IgD-negative memory B cell (primary cell): ENCODE measurements at regions not wholly inside any gene's neighbourhood (a gene's known extent, or its start where the extent isn't known, plus 50 kb on each side); places are given as distances from the start of the nearest gene placed in this dataset.

ENCODE experiments used
- H3K27ac Mint-ChIP-seq, 3 donors: one replicate each; pipeline ENCODE4 v1.8.0; 2020 to 2022; ENCODE audit warnings: mild to moderate bottlenecking in 3 of 3, mixed read lengths in 3 of 3, moderate library complexity in 1 of 3
- H3K27me3 Mint-ChIP-seq: one replicate; pipeline ENCODE4 v1.8.0; 2021; ENCODE audit warnings: mixed read lengths
- H3K36me3 Mint-ChIP-seq: one replicate; pipeline ENCODE4 v1.8.0; 2020; ENCODE audit warnings: mild to moderate bottlenecking, mixed read lengths
- H3K4me1 Mint-ChIP-seq, 3 donors: one replicate each; pipeline ENCODE4 v1.8.0; 2020 to 2022; ENCODE audit warnings: mixed read lengths in 3 of 3, mild to moderate bottlenecking in 1 of 3
- H3K4me3 Mint-ChIP-seq, 4 donors: one replicate each; pipeline ENCODE4 v1.8.0; 2020 to 2022; ENCODE audit warnings: mild to moderate bottlenecking in 4 of 4, mixed read lengths in 4 of 4, moderate library complexity in 3 of 4
- H3K9me3 Mint-ChIP-seq, 3 donors: one replicate each; pipeline ENCODE4 v1.8.0; 2020 to 2021; ENCODE audit warnings: mixed read lengths in 3 of 3, mild to moderate bottlenecking in 1 of 3

DNA sequence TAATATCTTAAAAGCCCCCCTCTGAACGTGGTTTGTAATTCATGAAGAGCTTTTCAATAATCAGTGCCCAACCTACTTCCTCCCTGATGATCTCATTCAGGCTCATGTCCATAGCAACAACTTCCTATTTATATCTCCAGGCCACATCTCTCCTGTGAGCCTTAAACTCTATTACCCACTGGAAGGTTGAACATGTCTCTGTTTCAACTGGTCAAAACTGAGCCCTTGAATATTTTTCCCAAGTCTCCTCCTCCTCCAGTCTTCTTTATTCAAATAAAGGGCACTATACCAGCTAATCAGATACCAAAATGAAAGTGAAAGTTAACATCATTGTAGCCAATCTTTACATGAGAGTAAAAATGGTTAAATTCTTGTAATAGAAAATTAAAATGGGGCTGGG, 63.7 kb upstream of the ITGA4 start:
- Mint-ChIP-seq H3K9me3 (peaks cover 0 to 2% (median 0%) of the 10 kb centered on the region in 3 donors), H3K27ac (peak overlapping the region in 2 of 3 donors; percentile 84 to 95), H3K4me3 (peak overlapping the region in 3 of 4 donors; percentile 42 to 88 (median 50))

DNA sequence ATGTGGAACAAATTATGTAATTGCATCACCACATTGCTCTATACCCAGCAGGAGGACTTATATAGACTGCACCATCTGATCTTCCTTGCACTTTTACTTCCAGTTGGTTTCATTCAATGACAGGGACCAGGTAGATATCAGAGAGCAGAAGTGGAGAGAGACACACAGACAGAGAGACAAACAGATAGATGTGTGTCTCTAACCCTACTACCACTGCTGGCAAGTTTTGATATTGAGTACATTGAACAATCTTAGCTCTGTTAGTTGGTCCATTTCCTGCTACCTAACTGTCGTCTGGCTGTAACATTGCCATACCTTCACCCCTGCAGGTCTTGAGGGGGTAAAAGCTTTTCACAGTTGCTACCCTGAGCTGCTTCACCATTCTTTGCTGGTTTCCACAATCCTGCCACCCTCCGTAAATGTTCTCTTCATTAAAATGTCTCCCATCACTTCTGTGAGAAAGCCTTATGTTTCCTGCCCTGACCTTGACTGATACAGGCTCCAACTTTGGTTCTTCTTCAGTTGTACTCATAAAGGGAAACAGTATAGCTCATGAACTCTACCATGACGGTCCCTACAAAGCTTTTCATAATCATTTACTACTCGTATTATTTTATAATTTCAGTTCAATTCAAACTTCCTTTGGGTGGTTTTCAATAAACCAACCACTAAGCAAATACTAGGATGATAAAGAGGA, 62.3 kb upstream of the ITGA4 start:
- Mint-ChIP-seq H3K27ac (peak overlapping the region in 2 of 3 donors; percentile 8 to 95), H3K9me3 (peaks cover 0 to 2% (median 0%) of the 10 kb centered on the region in 3 donors), H3K27me3 (no peaks in the 10 kb centered on the region), H3K36me3 (no peaks in the 10 kb centered on the region), H3K4me1 (peaks cover 23 to 30% (median 25%) of the 10 kb centered on the region in 3 donors), H3K4me3 (peak overlapping the region in 1 of 4 donors; percentile 77)

More for the DNA sequence above, 63.7 kb upstream of the ITGA4 start:
- peaks cover 21 to 28% (median 23%) of the 10 kb centered on the region in 3 donors for H3K4me1 Mint-ChIP-seq
- no peaks in the 10 kb centered on the region for H3K27me3 Mint-ChIP-seq
- no peaks in the 10 kb centered on the region for H3K36me3 Mint-ChIP-seq

DNA sequence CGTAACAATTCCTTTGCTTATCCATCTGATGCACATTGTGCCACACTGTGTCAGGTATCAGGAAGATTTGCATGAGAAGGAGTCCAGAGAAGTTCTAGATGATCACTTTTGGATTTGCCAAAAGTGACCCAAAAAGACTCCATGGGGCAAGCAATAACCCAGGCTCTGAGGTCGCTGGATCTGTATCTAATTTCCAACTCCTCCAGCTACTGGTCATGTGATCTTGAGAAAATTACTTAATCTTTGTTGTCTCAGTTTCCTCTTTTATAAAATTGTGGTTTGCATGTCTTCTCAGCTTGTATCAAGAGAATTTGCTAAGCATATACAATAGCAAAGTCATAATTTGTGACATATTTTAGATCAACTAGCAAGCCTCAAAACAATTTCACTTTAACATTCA, 61.3 kb upstream of the ITGA4 start:
- Mint-ChIP-seq H3K4me1 (peaks cover 23 to 30% (median 25%) of the 10 kb centered on the region in 3 donors), H3K27me3 (no peaks in the 10 kb centered on the region), H3K27ac (no peak overlapping the region), H3K9me3 (peaks cover 0 to 2% (median 0%) of the 10 kb centered on the region in 3 donors), H3K36me3 (no peaks in the 10 kb centered on the region), H3K4me3 (no peak overlapping the region)

DNA sequence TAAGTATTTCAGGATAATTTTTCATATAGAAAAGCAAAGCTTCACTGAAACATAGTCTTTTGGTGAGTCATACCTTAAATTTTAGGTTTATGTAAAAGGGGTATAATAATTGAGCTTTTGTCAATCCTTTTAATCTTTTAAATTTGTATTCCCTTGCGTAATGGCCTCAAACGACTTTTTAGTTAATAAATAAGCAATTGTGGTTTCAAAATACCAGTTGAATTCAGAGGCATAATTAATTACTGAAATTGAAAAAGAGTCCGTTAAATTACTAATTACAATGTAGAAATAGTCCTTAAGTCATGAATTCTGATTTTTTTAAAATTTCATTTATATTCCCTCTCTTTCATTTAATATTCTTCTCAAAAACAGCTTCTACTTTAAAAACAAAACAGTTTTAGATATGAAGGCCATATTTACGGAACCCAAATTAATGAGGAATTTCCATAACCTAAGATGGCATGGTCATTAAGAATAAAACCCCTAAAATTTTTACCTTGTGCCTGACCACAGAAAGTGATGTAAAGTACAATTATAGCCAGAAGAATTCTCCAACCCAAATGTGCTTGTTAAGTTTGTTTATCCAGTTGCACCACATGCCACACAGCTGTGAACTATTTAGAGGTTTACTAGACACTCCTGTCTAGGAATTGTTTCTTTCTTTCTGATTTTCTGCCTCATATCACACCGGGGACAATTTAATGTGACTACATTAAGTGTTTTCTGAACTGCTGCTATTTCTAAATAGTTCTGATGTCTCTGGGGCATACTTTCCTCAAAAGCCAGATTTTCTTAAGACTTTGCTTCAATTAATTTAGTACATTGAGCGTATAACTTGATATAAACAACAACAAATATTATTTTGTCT, 60.7 kb upstream of the ITGA4 start:
- Mint-ChIP-seq H3K36me3 (no peaks in the 10 kb centered on the region), H3K4me3 (no peak overlapping the region), H3K4me1 (peaks cover 23 to 30% (median 25%) of the 10 kb centered on the region in 3 donors), H3K27ac (peak overlapping the region in 1 of 3 donors; percentile 2), H3K9me3 (peaks cover 0 to 2% (median 0%) of the 10 kb centered on the region in 3 donors), H3K27me3 (no peaks in the 10 kb centered on the region)

DNA sequence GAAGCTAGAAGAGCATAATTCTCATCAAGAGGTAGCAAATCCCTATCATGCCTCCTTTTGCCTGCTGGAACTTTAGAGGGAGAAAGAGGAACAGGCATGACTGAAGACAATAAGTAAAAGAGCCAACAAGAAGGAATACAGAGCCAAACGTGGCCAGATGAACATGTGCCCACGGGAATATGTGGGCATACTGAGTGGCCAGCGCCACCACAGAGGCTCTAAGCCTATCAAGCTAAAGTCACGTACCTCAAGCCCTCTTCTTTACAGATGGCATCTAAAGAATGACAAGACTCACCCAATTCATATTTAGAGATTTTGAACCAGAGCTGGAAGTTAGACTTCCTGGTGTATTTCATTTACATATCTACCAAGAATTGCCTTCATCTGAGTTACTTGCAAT, 59.9 kb upstream of the ITGA4 start:
- Mint-ChIP-seq H3K27ac (peak overlapping the region in 1 of 3 donors; percentile 2), H3K36me3 (no peaks in the 10 kb centered on the region), H3K9me3 (peaks cover 0 to 2% (median 0%) of the 10 kb centered on the region in 3 donors), H3K4me1 (peaks cover 19 to 29% (median 23%) of the 10 kb centered on the region in 3 donors), H3K4me3 (no peak overlapping the region), H3K27me3 (no peaks in the 10 kb centered on the region)

DNA sequence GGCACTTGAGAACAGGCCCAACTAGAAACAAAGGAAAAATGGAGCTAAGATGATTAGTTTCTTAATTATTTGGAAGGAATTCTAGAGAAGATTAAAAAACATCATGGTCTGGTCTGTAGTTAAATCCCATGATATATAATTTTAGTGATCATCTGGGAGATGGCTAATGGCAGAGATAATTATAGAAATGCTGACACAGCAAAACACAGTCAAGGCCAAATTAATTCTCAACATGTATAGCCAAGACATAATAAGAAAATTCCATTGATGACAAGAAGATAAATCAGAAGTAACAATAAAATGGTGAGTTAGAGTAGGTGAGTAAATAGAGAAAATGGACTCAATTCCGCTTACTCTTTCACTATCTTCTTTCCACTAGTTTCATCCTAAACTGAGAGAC, 59.2 kb upstream of the ITGA4 start:
- peaks cover 19 to 29% (median 28%) of the 10 kb centered on the region in 3 donors for H3K4me1 Mint-ChIP-seq
- no peak overlapping the region for H3K27ac Mint-ChIP-seq
- no peaks in the 10 kb centered on the region for H3K36me3 Mint-ChIP-seq
- H3K27me3 Mint-ChIP-seq, result no peaks in the 10 kb centered on the region
- H3K9me3 Mint-ChIP-seq, result peaks cover 0 to 2% (median 0%) of the 10 kb centered on the region in 3 donors
- no peak overlapping the region for H3K4me3 Mint-ChIP-seq

DNA sequence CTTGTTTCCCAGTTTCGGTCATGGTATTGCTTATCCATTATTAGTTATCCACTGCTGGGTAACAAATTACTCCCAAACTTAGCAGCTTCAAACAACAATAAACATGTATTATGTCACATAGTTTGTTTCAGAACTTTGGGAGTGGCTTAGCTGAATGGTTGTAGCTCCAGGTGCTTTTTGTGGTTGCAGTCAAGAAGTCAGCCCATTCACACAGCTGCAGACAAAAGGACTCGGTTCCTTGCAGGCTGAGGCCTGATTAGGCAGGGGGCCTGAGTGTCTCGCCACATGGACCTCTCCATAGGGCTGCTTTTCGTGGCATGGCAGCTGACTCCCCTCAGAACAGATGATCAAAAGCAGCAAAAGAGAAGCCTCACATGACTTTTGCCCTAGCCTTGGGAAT, 58.2 kb upstream of the ITGA4 start:
- Mint-ChIP-seq H3K27ac (no peak overlapping the region), H3K27me3 (no peaks in the 10 kb centered on the region), H3K4me1 (peaks cover 15 to 28% (median 24%) of the 10 kb centered on the region in 3 donors), H3K4me3 (no peak overlapping the region), H3K36me3 (no peaks in the 10 kb centered on the region), H3K9me3 (peaks cover 0 to 2% (median 0%) of the 10 kb centered on the region in 3 donors)

DNA sequence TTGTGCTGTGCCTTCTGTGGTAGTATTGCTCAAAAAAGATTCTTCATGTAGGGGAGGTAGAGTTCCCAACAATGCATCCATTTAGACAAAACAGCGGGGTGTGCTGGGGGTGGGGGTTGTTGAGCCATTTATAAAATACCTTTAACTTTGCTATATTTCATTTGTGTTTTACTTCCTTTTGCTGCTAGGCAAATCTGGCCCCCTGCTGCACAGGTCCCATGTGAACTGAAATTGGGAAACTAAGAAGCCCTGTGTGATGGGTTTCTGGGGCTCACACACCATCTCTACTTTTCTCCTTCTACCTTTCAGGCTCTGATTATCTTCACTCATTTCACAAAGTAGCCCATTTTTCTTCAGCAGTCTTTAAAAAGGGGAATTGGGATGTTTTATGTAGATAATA, 52.7 kb upstream of the ITGA4 start:
- Mint-ChIP-seq H3K36me3 (no peaks in the 10 kb centered on the region), H3K4me3 (peak overlapping the region in 2 of 4 donors; percentile 67 to 72), H3K27ac (peak overlapping the region in 1 of 3 donors; percentile 11)

DNA sequence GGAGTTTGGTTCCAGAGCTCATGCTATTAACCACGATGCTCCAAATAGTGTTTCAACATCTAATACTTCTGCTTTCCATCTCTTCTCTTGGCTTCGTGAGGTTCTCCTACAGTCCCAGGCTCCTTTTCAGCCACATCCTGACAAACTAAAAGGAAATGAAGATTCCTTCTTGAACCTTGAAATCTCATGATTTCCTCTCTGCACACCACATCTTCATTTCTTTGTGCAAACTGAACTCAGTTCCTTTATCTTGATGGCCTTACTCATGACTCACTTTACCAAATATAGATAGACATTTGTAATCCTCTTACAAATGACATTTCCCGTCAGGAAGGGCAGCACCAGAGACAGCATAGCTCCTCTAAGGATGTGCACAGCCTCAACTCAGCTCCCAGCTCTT, 50.0 kb upstream of the ITGA4 start:
- Mint-ChIP-seq H3K36me3 (peaks cover 1% of the 10 kb centered on the region), H3K27ac (no peak overlapping the region), H3K27me3 (peaks cover 1% of the 10 kb centered on the region), H3K4me1 (peaks cover 44 to 64% (median 55%) of the 10 kb centered on the region in 3 donors), H3K4me3 (no peak overlapping the region), H3K9me3 (no peaks in the 10 kb centered on the region)

More for the DNA sequence above, 52.7 kb upstream of the ITGA4 start:
- H3K9me3 Mint-ChIP-seq, result no peaks in the 10 kb centered on the region
- peaks cover 27 to 46% (median 38%) of the 10 kb centered on the region in 3 donors for H3K4me1 Mint-ChIP-seq
- H3K27me3 Mint-ChIP-seq, result peaks cover 1% of the 10 kb centered on the region
